ENCODE measurements at regions not wholly inside any gene's neighbourhood (a gene's known extent, or its start where the extent isn't known, plus 50 kb on each side); places are given as distances from the start of the nearest gene placed in this dataset.
A peak's percentile ranks its signal among the peaks of the same experiment; 100 is the strongest.

DNA sequence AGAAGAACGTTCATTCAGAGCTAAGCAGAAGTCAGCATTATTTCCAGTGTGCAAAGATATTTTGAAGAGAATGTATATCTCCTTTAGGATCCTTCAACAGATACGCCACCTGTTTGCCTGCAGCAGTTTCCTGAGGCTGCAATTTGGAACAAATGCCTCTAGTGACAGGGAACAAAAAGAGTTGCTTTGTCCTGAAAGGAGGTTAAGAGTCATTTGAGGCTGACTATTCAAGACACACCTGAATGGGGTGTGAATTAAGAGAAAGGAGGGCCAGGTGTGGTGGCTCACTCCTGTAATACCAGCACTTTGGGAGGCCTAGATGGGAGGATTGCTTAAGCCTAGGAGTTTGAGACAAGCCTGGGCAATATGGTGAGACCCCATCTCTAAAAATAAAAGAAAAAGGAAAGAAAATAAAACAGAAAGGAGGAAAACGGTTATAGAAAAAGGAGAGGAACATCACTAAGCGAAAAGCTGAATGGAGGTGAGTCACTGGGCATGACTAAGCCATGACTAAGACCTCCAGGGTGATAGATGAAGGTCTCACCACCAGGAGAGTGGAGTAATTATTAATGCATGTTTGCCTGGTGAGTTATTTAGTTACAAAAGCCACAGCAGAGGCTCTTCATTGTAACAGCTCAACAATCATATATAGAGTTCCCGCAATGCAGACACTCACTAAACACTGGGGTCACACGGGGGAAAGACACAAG is 255.2 kb upstream of the TNC start:
- no peak overlapping the region; a peak in 1 of 5 replicates for H3K4me3 Mint-ChIP-seq
- TF ChIP-seq CTCF (conservative IDR thresholded peaks at IDR 0.05) = no peak
- no peak overlapping the region for H4K5ac ChIP-seq (ENCODE audit: insufficient read length, low read depth, low read length)
- H2AFZ ChIP-seq (ENCODE audit: low read length) = no peak overlapping the region
- DNase-seq = no peak
- H3K27me3 Mint-ChIP-seq (ENCODE audit: low read depth) = no peaks in the 10 kb centered on the region; the same call in 1 of the 2 replicates
- no peaks in the 10 kb centered on the region; a peak in 1 of 5 replicates for H3K9me3 Mint-ChIP-seq
- no peak overlapping the region for H3K18ac ChIP-seq (ENCODE audit: insufficient read length, low read depth, low read length)
- H4K20me1 ChIP-seq (ENCODE audit: control insufficient read depth, insufficient read depth, insufficient read length) = no peaks in the 10 kb centered on the region
- no CpG with 5 or more reads among the region's 6 CpGs for WGBS (ENCODE audit: extremely low coverage, insufficient read length, low lambda C conversion rate)
- no peaks in the 10 kb centered on the region for H3K9me3 ChIP-seq (ENCODE audit: control insufficient read depth, low read depth, low read length)
- no peaks in the 10 kb centered on the region for H3K79me2 ChIP-seq (ENCODE audit: insufficient read depth, low read length)
- H3K27ac Mint-ChIP-seq = 0 out of 7 replicates have a peak overlapping the region, but pooled peaks of 1 of the 3 experiments have one; percentile 79
- H3K23me2 ChIP-seq (ENCODE audit: insufficient read length, low read depth, low read length, poor library complexity, severe bottlenecking) = no peaks in the 10 kb centered on the region
- H2BK12ac ChIP-seq (ENCODE audit: insufficient read length, low read depth, low read length) = no peak overlapping the region
- H2BK20ac ChIP-seq (ENCODE audit: low read depth, low read length, poor library complexity, severe bottlenecking) = no peak overlapping the region
- peaks cover 0 to 1% (median 0%) of the 10 kb centered on the region in 3 experiments; a peak in 1 of 7 replicates for H3K36me3 Mint-ChIP-seq (ENCODE audit: insufficient read depth in 1 of 3, low read depth in 3 of 3)
- no peak overlapping the region for H3T11ph ChIP-seq (ENCODE audit: low read length)
- no peak overlapping the region for H2BK120ac ChIP-seq (ENCODE audit: low read depth, low read length, poor library complexity, severe bottlenecking)
- H3K4ac ChIP-seq (ENCODE audit: low read depth, low read length) = no peak overlapping the region
- H3K27ac ChIP-seq (ENCODE audit: insufficient read length, low read depth, low read length) = no peak overlapping the region
- H3K9ac ChIP-seq (ENCODE audit: extremely low read depth, insufficient read length, low read length) = no peak overlapping the region
- H3K4me1 ChIP-seq (ENCODE audit: insufficient read depth, low read length) = no peaks in the 10 kb centered on the region
- no peak overlapping the region for H3K23ac ChIP-seq (ENCODE audit: insufficient read length, low read depth, low read length)
- no peak overlapping the region for H3K4me2 ChIP-seq (ENCODE audit: insufficient read depth, insufficient read length, low read length)
- H3K4me1 Mint-ChIP-seq = peaks cover 2 to 7% of the 10 kb centered on the region in 2 experiments; a peak in 2 of 4 replicates
- H2BK5ac ChIP-seq (ENCODE audit: insufficient read length, low read length) = no peak overlapping the region
- no peak overlapping the region for H2BK15ac ChIP-seq (ENCODE audit: low read depth, low read length)
- no peak overlapping the region for H4K8ac ChIP-seq (replicated peaks; ENCODE audit: insufficient read length, low read depth, low read length)
- no peaks in the 10 kb centered on the region for H3K79me1 ChIP-seq (ENCODE audit: insufficient read depth, low read depth, low read length, poor library complexity, severe bottlenecking)
- H3K27me3 ChIP-seq (ENCODE audit: insufficient read depth, low read length) = no peaks in the 10 kb centered on the region
- H4K91ac ChIP-seq (ENCODE audit: insufficient read length, low read depth, low read length) = no peak overlapping the region
- H3K56ac ChIP-seq (ENCODE audit: insufficient read length, low read depth, low read length) = no peak overlapping the region
- H2AK5ac ChIP-seq (ENCODE audit: insufficient read length, low read length) = no peak overlapping the region
- H3K14ac ChIP-seq (ENCODE audit: insufficient read depth, low read length) = no peak overlapping the region
